GM21723 (cell line): ENCODE measurements at regions not wholly inside any gene's neighbourhood (a gene's known extent, or its start where the extent isn't known, plus 50 kb on each side); places are given as distances from the start of the nearest gene placed in this dataset.
"Not testable (repeated sequence)": the region's sequence is repeated elsewhere in the genome, so short reads cannot be mapped to it uniquely, and the experiment has no call there.

Experiments used
- ATAC-seq: cut with Tn5 transposase; IDR thresholded peaks from one replicate; pipeline ENCODE4 v1.9.1; 2021; ENCODE audit warnings: mild to moderate bottlenecking, moderate library complexity; ENCODE audit not compliant: unreplicated experiment

DNA sequence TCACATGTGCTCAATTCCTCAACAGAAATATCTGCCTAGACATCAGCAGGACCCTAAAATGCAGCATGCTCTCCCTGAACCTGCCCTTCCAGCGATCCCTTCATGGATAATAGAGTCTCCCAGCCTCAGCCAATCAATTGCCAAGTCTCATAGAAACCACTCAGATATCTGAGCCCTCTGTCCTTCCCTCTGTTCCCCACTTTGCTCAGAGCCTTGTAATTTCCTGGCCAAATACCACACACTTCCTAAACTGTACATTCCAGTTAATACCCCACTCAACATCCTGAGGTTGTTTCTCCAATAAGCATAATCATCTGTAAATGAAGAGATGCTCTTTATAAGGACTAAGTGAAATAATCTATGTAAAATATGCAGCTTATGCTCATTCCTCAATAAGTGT, 59.3 kb upstream of the PTGFRN start:
- no peak for ATAC-seq

DNA sequence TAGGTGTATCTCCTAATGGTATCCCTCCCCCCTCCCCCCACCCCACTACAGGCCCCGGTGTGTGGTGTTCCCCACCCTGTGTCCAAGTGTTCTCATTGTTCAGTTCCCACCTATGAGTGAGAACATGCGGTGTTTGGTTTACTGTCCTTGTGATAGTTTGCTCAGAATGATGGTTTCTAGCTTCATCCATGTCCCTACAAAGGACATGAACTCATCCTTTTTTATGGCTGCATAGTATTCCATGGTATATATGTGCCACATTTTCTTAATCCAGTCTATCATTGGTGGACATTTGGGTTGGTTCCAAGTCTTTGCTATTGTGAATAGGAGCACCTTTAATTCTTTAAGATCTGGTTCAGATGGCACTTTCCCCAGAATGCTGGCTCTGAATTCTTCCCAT, 58.5 kb upstream of the PTGFRN start:
- not testable (repeated sequence) for ATAC-seq

DNA sequence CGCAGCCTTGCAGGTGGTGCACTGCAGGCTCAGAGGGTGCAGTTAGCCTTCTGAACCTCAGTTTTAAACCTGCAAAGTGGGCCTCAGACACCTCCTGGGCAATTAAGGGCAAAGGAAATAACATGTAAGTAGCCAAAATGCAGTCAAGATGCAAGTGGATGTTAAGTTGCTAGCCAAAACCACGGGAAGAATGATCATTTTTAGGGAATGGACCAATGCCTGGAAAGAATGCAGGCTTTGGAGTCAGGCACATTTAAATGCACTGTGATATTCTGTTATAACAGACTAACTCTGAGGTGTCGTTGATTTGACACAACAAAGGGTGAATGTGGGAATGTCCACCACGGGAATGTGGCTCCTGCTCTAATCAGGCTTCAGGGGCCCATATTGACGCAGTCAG, 57.9 kb upstream of the PTGFRN start:
- no peak for ATAC-seq

DNA sequence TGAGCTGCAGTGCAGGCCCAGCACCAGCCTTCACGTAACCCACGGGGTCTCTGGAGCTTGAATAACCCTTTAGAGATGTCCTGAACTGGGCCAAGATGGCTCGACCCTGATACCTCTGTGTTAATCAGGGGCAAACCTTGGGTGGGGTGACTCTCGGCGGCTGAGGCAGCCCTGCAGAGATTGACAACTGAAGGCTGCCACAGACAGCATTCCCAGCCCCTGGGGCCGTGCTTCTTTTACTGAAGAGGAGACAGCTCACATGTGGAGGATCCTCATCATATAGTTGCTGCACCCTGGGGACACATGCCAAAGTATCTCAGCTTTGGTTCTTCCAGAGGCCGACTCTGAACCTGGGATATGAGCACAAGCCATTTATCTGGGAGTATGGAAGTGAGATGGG, 57.3 kb upstream of the PTGFRN start:
- no peak for ATAC-seq

DNA sequence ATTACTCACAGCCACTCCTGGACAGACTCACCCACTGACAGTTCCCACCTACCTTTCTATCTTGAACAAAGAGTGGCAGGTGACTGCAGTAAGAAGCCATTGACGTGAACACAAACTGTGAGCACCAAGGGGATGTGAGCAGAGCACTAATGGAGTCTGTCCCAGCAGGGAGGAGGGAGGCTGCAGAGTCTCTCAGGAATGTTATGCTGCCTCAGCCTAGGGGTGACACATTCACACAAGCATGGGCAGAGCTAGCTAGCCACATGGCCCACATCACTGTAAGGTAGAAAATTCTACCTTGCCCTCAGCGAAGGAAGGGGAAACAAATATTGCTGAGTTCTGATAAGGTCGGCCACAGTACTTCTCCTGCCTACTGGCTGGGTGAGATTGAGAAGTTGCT, 56.8 kb upstream of the PTGFRN start:
- no peak for ATAC-seq

DNA sequence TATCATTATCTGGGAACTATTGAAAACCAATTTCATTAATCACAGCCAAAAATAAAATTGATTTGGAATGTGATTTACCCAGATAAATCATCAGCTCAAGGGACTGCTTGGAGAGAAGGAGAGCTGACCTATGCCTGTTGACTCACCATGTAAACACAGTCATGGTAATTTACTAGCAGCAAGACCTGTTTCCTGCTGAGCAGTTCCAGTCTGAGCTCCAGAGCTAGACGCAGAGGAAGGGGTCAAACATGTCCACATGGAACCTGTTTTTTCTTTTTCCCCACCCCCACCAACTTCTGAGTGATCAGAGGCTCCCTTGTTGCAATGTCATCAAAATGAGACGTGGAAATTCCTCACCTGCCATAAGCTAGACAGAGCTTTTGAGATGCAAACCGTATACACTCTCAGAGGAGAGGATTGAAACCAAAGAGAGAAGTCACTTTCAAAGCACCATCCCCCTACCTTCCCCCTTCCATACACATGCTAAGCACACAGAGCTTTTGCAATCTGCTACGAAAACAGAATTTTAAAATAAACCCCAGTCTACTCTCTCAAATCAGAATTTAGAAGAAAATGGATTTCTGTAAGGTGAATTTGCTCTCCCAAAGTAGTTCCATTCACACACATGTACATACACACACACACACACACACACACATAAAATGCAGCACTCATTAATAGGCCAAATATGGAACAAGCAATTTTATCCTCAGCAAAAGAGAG, 55.9 kb upstream of the PTGFRN start:
- no peak for ATAC-seq

DNA sequence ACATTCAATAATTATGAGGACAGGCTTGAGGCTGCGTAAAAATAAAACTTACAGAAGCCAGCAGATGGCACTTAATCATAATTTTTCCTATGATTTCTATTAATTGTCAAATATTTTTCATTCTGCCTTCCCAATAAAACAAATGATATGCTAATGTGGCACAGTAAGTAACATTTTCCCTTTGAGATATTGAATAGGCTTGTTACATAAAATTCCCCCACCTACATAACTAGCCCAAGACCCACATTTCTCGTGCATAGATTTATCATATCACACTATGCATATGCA, 55.4 kb upstream of the PTGFRN start:
- ATAC-seq: no peak

DNA sequence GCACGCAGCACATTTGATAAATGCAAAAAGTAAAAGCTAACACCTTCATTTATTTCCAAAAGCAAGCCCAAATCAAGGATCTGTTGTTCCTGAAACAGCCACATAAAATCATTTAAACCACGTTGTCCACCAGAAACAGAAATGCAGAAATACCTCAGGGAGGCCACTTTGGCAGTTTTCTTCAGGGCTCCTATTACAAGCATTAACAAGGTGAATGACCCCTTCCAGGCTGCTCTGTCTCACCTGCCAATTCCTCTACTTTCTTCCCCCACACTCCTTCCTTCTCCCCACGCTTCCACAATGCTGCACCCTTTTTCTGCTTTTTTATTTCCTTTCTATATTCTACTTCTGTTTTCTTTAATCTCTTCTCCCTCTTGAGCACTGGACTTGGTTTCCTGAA, 55.0 kb upstream of the PTGFRN start:
- ATAC-seq: no peak

DNA sequence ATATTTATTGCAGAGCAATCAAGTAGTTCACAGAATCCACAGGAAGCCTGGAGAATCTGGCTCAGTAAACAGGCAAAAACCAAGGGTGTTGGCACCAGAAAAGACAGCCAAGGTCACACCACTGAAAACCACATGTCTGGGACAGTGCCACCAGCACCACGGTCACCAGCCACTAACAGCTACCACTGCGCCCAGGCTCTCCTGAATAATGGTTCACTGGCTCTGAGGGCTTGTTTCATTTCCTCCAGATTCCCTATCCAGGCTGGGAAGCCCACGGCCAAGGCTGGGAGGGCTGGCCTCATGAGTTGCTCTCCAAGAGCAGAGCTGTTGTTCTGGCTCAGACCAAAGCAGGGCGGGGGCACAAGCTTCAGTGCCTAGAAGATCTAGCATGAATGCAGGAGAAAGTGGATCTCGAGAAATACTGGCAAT, 54.5 kb upstream of the PTGFRN start:
- ATAC-seq: no peak

DNA sequence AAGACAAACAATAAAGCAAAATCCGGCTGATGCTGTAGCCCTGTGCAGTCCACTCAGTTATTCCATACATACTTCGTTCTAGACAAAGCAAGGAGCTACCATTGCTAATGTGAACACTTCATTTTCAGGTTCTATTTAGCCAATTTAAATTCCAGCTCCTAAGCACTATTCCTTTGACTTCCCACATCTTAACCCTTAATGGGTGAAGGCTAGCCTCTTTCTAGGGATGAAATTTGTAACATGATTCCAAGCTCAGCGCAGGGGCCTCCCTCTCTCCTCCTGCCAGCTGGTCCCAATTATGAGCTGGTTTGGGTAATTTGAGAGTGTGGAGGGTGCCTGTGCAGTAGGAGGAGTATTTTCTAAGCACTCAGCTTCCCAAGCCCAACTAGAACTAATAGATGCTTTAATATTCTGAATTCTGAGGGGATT, 53.9 kb upstream of the PTGFRN start:
- ATAC-seq: no peak

DNA sequence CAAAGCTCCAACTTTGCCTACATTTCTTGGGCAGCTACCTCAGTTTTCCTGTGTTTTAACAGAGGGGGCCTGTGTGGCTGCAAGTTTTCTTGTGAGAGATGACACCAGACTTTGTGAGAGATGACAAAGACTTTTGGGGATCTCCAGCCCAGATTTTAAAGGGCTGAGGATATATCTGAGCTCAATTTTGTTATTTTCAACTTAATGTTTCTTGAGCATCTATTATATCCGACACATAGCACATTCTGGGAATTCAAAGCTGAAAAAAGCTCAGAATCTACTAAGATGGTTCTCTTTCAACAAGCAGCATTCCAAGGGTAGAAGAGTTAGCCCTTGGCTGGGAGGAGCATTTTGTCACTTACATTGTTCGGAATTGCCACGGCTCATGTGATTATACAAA, 53.4 kb upstream of the PTGFRN start:
- no peak for ATAC-seq

DNA sequence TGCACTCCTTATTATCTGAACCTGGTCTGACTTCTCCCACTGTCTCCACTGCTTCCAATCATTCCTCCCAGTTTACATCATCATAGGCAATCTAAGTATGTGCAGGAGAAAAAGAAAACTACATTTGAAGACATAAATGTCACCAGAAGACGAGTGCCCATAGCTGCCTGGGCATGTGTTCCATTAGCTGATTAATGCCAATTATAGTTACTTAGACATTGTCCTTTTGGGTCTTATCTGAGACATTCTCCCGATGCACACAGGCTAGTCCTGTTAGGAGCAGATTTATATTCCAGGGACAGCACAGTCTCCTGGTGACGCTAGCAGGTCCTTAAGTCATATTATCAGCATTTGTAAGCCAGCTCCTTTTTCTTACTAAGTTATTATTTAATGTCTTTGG, 52.6 kb upstream of the PTGFRN start:
- no peak for ATAC-seq
